Central memory CD8-positive, alpha-beta T cell (primary cell): ENCODE measurements at regions not wholly inside any gene's neighbourhood (a gene's known extent, or its start where the extent isn't known, plus 50 kb on each side); places are given as distances from the start of the nearest gene placed in this dataset.

Experiments used
- ATAC-seq: fragments of 150-1000 bp; cut with Tn5 transposase; replicated peaks from 2 replicates; pipeline ENCODE4 v1.10.0; 2022; ENCODE audit warnings: mild to moderate bottlenecking, moderate FRiP score, moderate number of reproducible peaks; ENCODE audit not compliant: poor library complexity, severe bottlenecking; ENCODE audit errors: extremely low read depth
- DNase-seq, 2 donors: peaks; one replicate each; pipeline ENCODE4 v3.0.0; 2021; ENCODE audit warnings: low spot score in 2 of 2
- H3K27ac Mint-ChIP-seq: one replicate; pipeline ENCODE4 v1.8.0; 2022; ENCODE audit warnings: low read depth, mild to moderate bottlenecking, moderate library complexity, mixed read lengths
- H3K27me3 Mint-ChIP-seq: one replicate; pipeline ENCODE4 v1.8.0; 2022; ENCODE audit warnings: mixed read lengths
- H3K36me3 Mint-ChIP-seq: one replicate; pipeline ENCODE4 v1.8.0; 2022; ENCODE audit warnings: mild to moderate bottlenecking, moderate library complexity, mixed read lengths; ENCODE audit not compliant: insufficient read depth
- H3K4me1 Mint-ChIP-seq: one replicate; pipeline ENCODE4 v1.8.0; 2022; ENCODE audit warnings: mixed read lengths
- H3K4me3 Mint-ChIP-seq: one replicate; pipeline ENCODE4 v1.8.0; 2022; ENCODE audit warnings: mild to moderate bottlenecking, moderate library complexity, mixed read lengths
- H3K9me3 Mint-ChIP-seq: one replicate; pipeline ENCODE4 v1.8.0; 2022; ENCODE audit warnings: mixed read lengths

DNA sequence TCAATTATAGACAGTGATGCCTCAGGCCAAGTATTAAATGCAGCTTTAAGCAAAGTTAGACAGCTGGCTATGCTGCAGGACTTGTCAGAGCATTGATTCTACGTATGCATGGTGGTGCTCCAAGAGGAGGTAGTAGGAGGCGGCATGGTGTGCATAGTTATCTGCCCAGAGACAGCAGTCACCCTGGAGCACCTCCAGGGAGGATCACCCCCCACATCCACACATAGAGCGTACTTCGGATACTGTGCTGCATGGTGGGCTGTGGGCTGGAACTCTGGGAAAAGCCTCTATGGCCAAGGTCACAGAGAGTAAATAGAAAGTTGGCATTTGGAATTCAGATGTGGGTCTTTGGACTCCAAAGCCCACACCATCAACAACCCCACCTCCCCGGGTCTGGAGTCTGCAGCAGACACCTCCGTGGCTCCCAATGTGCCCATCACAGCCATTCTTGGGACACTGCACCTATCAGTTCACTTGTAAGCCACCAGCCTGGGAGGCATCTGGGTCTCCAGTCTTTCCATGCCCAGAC lies 64.5 kb upstream of the STX16 start:
- H3K4me3 Mint-ChIP-seq: no peak overlapping the region
- ATAC-seq (no peak), DNase-seq (no peak)
- H3K4me1 Mint-ChIP-seq: peaks cover 6% of the 10 kb centered on the region
- peaks cover 50% of the 10 kb centered on the region for H3K27me3 Mint-ChIP-seq
- peaks cover 6% of the 10 kb centered on the region for H3K9me3 Mint-ChIP-seq
- H3K36me3 Mint-ChIP-seq: no peaks in the 10 kb centered on the region
- no peak overlapping the region for H3K27ac Mint-ChIP-seq

DNA sequence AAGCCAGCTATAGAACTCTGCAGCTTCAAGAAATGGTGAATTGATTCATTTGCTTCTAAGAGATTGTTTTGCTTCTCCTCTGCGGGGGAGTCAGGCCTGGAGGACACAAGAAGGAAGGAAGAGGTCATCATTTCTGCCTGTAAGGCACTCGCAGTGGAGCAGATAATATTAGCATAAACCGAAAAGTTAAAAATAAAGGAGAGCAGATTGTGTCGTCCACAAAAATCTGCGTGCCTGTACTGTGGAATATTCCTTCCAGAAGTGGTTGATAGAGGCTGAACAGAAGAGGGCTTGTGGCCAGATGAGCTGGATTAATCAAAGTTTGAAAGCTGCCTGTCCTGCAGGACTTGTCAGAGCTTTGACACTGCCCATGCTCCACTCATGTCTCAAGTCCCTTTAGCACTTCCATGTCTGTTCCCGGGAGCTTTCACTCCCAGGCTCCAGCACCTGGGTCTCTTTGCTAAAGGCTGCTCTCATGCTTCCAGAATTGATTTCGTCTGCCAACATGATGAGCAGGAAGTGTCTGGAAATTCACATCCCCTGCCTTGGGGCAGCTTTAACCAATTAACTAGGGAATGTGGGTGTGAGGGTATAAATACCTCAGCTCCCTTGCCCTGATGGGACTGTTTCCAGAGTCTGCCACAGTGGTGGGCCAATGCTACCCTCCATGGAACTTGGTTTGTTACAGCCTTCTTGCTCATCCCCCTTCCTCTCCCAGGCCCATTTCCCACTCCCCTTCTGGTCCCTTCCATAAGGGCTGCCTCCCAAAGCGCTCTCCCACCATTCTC lies 65.1 kb upstream of the STX16 start:
- peaks cover 7% of the 10 kb centered on the region for H3K9me3 Mint-ChIP-seq
- peaks cover 52% of the 10 kb centered on the region for H3K27me3 Mint-ChIP-seq
- H3K4me3 Mint-ChIP-seq: no peak overlapping the region
- no peaks in the 10 kb centered on the region for H3K36me3 Mint-ChIP-seq
- no peak overlapping the region for H3K27ac Mint-ChIP-seq
- DNase-seq: no peak
- H3K4me1 Mint-ChIP-seq: no peaks in the 10 kb centered on the region
- no peak for ATAC-seq

DNA sequence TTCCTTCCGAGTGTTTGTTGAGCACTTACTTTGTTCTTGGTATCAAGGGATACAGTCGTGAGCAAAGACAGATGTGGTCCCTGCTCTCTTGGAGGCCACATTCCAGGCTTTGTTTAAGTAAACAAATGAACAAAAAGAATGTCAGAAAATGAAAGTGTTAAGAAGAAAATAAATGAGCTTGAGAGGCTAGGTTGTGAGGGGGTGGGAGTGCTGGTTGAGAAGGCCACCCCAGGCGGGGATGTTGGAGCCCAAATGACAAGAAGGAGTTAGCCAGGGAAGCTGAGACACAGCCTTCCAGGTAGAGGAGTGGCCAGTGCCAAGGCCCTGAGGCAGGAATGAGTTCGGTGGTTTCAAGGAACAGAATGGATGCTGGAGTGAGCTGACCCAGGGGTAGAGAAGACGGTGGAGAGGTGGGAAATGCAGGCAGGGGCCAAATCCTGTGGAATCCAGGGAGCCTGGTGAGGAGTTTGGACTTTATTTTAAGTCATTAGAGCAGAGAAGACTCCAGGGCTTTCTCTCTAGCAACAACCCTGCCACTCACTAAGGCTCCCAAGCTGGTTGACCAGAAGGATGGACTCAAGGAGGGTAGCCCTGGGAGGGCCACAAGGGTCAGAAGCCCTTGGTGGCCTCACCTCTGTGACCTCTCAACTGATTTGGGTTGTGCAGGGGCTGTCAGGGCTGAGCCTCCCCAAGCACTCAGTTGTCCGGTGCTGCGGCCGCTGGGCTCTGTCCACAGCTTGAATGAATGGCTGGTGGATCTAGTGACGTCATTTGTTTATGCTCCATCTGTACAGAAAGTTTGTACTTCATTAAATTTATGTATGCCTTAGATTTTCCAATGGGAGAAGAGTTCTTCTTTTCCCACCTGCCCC lies 66.0 kb upstream of the STX16 start:
- Mint-ChIP-seq H3K36me3 (no peaks in the 10 kb centered on the region), H3K4me3 (no peak overlapping the region)
- no peak for ATAC-seq

DNA sequence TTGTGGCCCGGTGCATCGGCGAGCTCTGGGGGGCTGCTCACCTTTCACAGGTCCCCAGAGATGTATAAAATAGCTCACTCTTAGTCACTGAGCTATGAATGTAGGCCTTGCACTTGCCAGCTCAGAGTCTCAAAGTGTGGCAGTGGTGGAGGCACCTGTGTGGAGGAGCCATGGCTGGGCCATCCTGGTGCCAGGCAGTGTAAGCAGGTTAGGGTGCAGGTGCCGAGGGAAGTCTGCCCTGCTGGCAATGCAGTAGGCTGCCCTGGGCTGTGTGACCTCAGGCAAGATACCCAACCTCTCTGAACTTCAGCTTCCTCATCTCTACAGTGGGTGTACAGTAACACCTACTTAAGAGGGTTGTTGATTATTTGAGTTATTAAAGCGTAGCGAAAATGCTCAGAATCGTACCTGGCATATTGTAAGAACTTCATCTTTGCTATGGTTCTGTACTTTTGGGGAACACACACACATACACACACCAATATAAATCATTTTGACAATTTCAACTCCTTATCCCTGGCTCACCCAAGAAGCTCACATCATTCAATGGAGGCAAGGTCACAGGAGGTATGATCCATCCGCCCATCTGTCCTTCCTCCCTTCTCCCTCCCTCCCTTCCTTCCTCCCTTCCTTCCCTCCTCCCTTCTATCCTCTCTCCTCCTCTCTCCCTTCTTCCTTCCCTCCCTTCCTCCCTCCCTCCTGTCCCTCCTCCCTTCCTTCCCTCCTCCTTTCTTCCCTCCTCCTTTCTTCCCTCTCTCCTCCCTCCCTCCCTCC lies 66.8 kb upstream of the STX16 start:
- Mint-ChIP-seq H3K27ac (no peak overlapping the region), H3K36me3 (no peaks in the 10 kb centered on the region), H3K4me3 (no peak overlapping the region), H3K9me3 (peaks cover 7% of the 10 kb centered on the region), H3K27me3 (peaks cover 51% of the 10 kb centered on the region), H3K4me1 (no peaks in the 10 kb centered on the region)
- ATAC-seq (no peak), DNase-seq (no peak)

More for the DNA sequence above, 66.0 kb upstream of the STX16 start:
- no peaks in the 10 kb centered on the region for H3K4me1 Mint-ChIP-seq
- no peak overlapping the region for H3K27ac Mint-ChIP-seq
- no peak for DNase-seq
- peaks cover 51% of the 10 kb centered on the region for H3K27me3 Mint-ChIP-seq
- peaks cover 7% of the 10 kb centered on the region for H3K9me3 Mint-ChIP-seq

DNA sequence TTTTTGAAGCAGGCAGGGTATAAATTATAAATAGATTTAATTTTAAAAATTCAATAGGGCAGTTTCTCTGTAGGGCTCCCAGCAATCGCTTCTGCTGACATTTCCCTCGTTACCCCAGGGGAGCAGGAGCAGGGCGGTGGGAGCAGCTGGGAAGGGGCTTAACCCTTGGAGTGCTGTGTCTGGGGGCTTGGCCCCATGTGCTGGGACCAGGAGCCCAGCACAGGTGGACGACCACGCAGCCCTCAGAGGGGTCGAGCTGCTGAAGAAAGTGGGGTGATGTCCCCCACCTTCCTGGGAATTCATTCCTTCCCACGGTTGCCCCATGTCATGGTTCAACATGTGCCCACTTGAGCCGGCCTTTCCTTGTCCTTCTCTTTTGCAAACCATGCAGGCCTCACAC lies 67.5 kb upstream of the STX16 start:
- ATAC-seq: no peak
- no peaks in the 10 kb centered on the region for H3K36me3 Mint-ChIP-seq
- DNase-seq: no peak
- H3K27ac Mint-ChIP-seq: no peak overlapping the region
- H3K9me3 Mint-ChIP-seq: peaks cover 7% of the 10 kb centered on the region
- H3K4me1 Mint-ChIP-seq: no peaks in the 10 kb centered on the region
- H3K4me3 Mint-ChIP-seq: no peak overlapping the region
- peaks cover 52% of the 10 kb centered on the region for H3K27me3 Mint-ChIP-seq

DNA sequence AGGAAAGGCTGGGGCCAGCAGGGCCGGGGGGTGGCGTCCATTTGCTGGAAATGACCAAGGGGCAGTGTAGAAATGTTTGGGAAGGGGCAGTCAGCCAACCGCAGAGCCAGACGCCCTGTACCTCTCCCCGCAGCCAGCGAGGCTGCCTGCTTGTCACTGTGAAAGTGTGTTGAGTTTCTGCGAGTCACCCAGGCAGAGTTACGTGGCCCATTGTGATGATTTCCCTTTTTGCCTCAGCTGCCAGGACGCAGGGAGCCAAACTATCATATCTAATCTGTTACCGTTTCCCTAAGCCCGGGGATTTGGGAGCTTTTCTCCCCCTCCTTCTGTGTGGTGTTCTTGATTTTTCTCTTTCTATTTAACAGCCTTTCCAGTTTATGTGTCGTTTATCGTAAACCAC lies 67.9 kb upstream of the STX16 start:
- no peak for DNase-seq
- H3K27me3 Mint-ChIP-seq: peaks cover 52% of the 10 kb centered on the region

DNA sequence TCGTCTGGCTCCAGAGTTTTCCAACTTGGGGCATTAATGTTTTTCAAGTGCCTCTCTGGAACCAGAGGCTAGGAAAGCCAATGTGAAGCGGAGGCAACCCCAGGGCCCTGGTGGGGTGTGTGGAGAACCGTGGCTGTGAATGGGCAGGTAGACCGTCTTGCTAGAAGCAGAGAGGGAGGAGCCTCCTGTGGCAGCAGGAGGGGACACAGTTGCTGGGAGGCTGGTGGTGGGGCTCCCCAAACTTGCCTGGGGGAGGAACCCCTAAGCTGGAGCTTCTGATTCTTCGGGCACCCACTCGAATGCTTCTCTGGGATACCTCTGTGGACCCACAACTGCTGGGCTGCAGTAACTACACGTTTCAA lies 65.3 kb upstream of the APCDD1L start:
- Mint-ChIP-seq H3K9me3 (peaks cover 7% of the 10 kb centered on the region), H3K27me3 (peaks cover 61% of the 10 kb centered on the region), H3K36me3 (no peaks in the 10 kb centered on the region), H3K4me3 (no peak overlapping the region), H3K4me1 (no peaks in the 10 kb centered on the region), H3K27ac (no peak overlapping the region)
- DNase-seq (no peak), ATAC-seq (no peak)

More for the DNA sequence above, 67.9 kb upstream of the STX16 start:
- H3K4me3 Mint-ChIP-seq: no peak overlapping the region
- H3K27ac Mint-ChIP-seq: no peak overlapping the region
- ATAC-seq: no peak
- H3K4me1 Mint-ChIP-seq: no peaks in the 10 kb centered on the region
- peaks cover 7% of the 10 kb centered on the region for H3K9me3 Mint-ChIP-seq
- no peaks in the 10 kb centered on the region for H3K36me3 Mint-ChIP-seq

DNA sequence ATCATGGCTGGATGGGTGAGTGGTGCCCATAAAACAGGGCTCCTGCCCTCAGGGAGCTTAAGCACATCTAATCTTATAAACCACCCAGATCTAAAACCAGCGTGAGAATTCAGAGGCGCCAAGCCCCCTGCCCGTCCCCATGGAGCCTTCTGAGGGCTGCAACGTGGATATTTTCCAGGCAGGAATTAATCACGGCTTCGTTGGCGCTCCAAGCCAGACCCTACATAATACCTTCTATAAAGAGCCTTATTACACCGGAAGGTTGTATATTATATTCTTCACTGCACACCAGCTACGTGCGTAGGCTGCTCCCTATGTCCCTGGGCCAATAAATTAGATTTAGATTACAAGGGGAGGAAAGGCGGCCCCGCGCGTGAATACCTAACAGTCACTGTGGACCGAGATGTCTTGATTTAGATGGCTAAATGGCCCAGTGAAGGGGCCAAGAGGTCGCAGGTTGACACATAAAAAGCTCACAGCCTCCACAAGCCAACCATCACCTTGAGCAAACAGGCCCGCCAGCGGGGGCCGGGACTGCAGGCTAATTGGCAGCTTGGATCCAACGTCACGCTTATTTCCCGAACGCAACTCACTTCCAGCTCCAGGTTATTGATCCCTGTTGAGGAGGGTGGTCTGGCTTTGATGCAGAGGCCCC lies 64.7 kb upstream of the APCDD1L start:
- no peaks in the 10 kb centered on the region for H3K36me3 Mint-ChIP-seq

DNA sequence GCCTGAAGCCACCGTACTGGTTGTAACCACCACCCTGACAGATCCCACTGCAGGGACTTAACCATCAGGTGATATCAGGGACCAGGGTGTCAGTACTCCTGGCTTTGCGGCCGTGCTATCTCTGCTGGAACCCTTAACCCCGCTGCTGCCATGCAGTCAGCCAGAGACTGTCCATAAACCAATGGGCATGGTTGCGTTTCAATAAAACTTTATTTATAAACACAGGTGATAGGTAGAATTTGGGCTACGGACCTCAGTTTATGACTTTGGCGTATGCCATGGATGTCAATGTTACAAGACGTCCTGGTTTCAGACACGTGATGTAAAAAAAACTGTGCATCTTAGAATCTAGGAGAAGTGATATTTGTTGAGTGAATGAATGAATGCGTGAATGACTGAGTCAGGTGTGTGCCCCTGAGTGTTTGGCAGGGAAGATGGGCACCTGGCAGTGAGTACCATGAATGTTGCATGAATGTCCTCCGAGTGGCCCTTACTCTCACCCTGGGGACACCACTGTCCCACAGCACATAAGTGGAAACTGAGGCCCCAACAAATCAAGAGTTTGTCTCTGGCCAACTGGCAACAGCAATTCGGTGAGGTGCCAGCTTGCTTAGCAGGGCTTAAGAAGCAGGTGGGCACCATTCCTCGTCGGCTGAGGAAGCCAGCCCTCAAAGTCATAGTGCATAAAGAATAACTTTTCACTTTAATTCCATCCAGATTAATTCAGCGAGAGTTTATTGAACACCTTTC lies 64.0 kb upstream of the APCDD1L start:
- Mint-ChIP-seq H3K36me3 (no peaks in the 10 kb centered on the region), H3K4me3 (no peak overlapping the region), H3K9me3 (peaks cover 7% of the 10 kb centered on the region), H3K27me3 (peaks cover 62% of the 10 kb centered on the region), H3K27ac (no peak overlapping the region), H3K4me1 (no peaks in the 10 kb centered on the region)
- ATAC-seq: no peak
- no peak for DNase-seq

More for the DNA sequence above, 64.7 kb upstream of the APCDD1L start:
- peaks cover 7% of the 10 kb centered on the region for H3K9me3 Mint-ChIP-seq
- no peak overlapping the region for H3K4me3 Mint-ChIP-seq
- no peaks in the 10 kb centered on the region for H3K4me1 Mint-ChIP-seq
- no peak for ATAC-seq
- H3K27me3 Mint-ChIP-seq: peaks cover 61% of the 10 kb centered on the region
- no peak overlapping the region for H3K27ac Mint-ChIP-seq
- DNase-seq: no peak

DNA sequence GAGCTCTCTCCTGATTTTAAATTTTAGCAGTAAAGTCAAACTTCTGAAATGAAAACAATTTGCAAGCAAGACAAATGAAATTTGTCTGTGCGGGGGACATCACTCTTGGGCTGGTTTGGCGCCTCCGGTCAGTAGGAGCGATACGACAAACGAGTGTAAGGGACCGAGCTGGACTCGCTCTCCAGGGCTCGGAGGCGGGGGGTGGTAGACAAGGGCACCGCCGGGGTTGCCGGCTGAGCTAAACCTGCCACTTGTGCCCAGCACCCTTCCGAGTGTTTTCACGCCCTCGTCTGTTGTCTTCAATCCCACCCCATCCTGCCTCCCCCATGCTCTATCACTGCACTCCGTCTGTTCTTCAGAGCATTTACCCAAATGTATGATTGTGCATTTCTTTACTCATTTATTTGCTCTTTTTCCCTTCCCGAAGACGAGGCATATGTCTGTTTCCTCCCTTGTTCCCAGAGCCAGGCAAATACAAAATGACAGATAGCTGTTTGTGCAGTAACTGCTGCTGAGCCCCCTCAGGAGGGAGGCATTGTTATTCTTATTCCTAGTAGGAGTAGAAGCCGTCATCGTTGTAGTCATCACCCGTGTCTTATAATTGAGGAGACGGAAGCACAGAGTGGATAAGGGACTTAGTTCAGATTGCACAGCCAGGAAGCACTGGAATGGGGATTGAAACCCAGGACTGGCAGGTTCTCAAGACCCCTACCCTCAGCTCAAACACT lies 62.8 kb upstream of the APCDD1L start:
- peaks cover 62% of the 10 kb centered on the region for H3K27me3 Mint-ChIP-seq
- no peak for ATAC-seq
- peaks cover 7% of the 10 kb centered on the region for H3K9me3 Mint-ChIP-seq
- DNase-seq: no peak
- no peak overlapping the region for H3K4me3 Mint-ChIP-seq
- no peaks in the 10 kb centered on the region for H3K4me1 Mint-ChIP-seq
- H3K27ac Mint-ChIP-seq: no peak overlapping the region
- H3K36me3 Mint-ChIP-seq: no peaks in the 10 kb centered on the region

DNA sequence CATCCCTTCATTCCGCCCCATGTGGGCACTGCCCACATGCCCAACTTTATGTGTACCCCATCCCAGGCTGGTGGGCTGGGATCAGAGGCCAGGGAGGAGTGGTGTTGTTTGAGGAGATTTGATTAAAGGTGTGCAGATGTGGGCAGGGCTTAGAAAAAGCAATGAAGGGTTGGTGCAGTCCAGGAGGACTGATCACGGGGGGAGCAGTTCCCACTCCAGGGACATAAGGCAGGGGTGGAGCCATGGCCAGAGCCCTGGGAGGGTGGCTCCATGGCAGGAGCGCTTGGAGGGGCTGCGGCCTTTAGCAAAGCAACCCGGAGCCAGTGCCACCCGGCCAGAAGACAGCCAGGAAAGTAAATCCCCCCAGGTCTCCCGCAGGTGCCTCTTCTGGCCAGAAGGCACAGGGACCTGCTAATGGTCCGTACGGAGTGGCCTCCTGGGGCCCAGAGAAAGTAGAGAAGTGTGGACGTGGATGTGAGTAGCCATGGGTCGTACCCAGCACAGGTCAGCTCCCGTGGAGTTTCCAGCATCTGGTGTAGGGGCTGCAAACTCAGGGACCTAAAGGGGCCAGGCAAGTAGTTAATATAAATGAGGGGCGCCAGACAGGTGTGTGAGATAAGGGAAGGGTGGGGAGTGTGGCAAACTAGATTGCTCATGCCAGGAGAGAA lies 62.1 kb upstream of the APCDD1L start:
- peaks cover 7% of the 10 kb centered on the region for H3K9me3 Mint-ChIP-seq
- no peak overlapping the region for H3K27ac Mint-ChIP-seq
- H3K27me3 Mint-ChIP-seq: peaks cover 60% of the 10 kb centered on the region
- no peak for ATAC-seq
- H3K4me1 Mint-ChIP-seq: no peaks in the 10 kb centered on the region
- DNase-seq: no peak
- no peak overlapping the region for H3K4me3 Mint-ChIP-seq
- no peaks in the 10 kb centered on the region for H3K36me3 Mint-ChIP-seq
